PC-9 (cell line): ENCODE measurements at regions not wholly inside any gene's neighbourhood (a gene's known extent, or its start where the extent isn't known, plus 50 kb on each side); places are given as distances from the start of the nearest gene placed in this dataset.

ENCODE experiments used
- BruUV-seq: library from RNA; stranded (reverse); fragments of 400-500 nt; replicated peaks from 2 replicates; lab custom pipeline; 2021; lab: Mats Ljungman, UMichigan
- CTCF ChIA-PET: fragments of 300-600 bp; sonication (Branson Sonifier 250); formaldehyde crosslinking; loops from one replicate; lab custom pipeline; 2022; ENCODE audit warnings: antibody characterized with exemption; lab: Charles Lee
- POLR2A ChIA-PET: fragments of 300-600 bp; sonication (Branson Sonifier 250); formaldehyde crosslinking; loops from one replicate; lab custom pipeline; 2022; ENCODE audit warnings: antibody characterized with exemption; ENCODE audit not compliant: unreplicated experiment; lab: Charles Lee
- DNase-seq, 2 experiments: peaks; one replicate each; pipeline versions ENCODE4 v3.0.0 to v3.0.0-alpha.2; 2015 to 2022; ENCODE audit warnings: mixed read lengths in 1 of 2
- H2AFZ ChIP-seq: fragments of 200-600 bp; sonication (generic); 2 replicates; pipeline ENCODE4 v1.8.1; 2017; ENCODE audit warnings: antibody characterized with exemption
- H3F3A ChIP-seq: fragments of 200-600 bp; sonication (generic); 2 replicates; pipeline ENCODE4 v1.8.1; 2017; ENCODE audit warnings: antibody characterized with exemption, mild to moderate bottlenecking, low read depth; ENCODE audit not compliant: insufficient read depth
- H3K27ac ChIP-seq: fragments of 200-600 bp; sonication (generic); 2 replicates; pipeline ENCODE4 v1.6.1; 2016; ENCODE audit warnings: mixed run types
- H3K27me3 ChIP-seq: fragments of 200-600 bp; sonication (generic); 2 replicates; pipeline ENCODE4 v1.6.1; 2016; ENCODE audit warnings: low read depth, mixed run types; ENCODE audit not compliant: insufficient read depth
- H3K36me3 ChIP-seq: fragments of 200-600 bp; sonication (generic); 2 replicates; pipeline ENCODE4 v1.6.1; 2016; ENCODE audit warnings: low read depth, mixed run types
- H3K4me1 ChIP-seq: fragments of 200-600 bp; sonication (generic); replicated peaks from 2 replicates; pipeline ENCODE4 v1.6.1; 2016; ENCODE audit warnings: mixed run types; ENCODE audit not compliant: insufficient read depth
- H3K4me2 ChIP-seq: fragments of 200-600 bp; sonication (generic); 2 replicates; pipeline ENCODE4 v1.6.1; 2017; ENCODE audit warnings: mixed run types
- H3K4me3 ChIP-seq: fragments of 200-600 bp; sonication (generic); 2 replicates; pipeline ENCODE4 v1.6.1; 2016; ENCODE audit warnings: mixed run types
- H3K79me2 ChIP-seq: fragments of 200-600 bp; sonication (generic); 2 replicates; pipeline ENCODE4 v1.6.1; 2017; ENCODE audit warnings: low read depth, mixed run types
- H3K9me2 ChIP-seq: fragments of 200-600 bp; sonication (generic); 2 replicates; pipeline ENCODE4 v1.8.1; 2017; ENCODE audit warnings: mild to moderate bottlenecking; ENCODE audit not compliant: insufficient read depth
- H3K9me3 ChIP-seq: fragments of 200-600 bp; sonication (generic); 2 replicates; pipeline ENCODE4 v1.8.1; 2016; ENCODE audit warnings: low read depth; ENCODE audit not compliant: insufficient read depth
- H4K20me1 ChIP-seq: fragments of 200-600 bp; sonication (generic); 2 replicates; pipeline ENCODE4 v1.8.1; 2017; ENCODE audit not compliant: insufficient read depth
- EZH2 ChIP-seq: fragments of 200-600 bp; sonication (generic); IDR thresholded peaks from 2 replicates; pipeline ENCODE4 v1.8.0; 2017; ENCODE audit warnings: antibody characterized with exemption, low read depth
- intact Hi-C: fragments of 100-400 bp; cut with micrococcal nuclease; formaldehyde crosslinking; loops from one replicate; pipeline ENCODE4 v1.10.0; 2022; ENCODE audit not compliant: unreplicated experiment
- TF ChIP-seq, protein P1 (sequence below): fragments of 200-600 bp; sonication (generic); conservative IDR thresholded peaks from 2 replicates; pipeline ENCODE4 v1.6.1; 2017; ENCODE audit warnings: mixed run types, antibody characterized with exemption, mild to moderate bottlenecking, moderate library complexity

- Histone ChIP-seq H3K27ac (no peak overlapping the region), H3K79me2 (no peaks in the 10 kb centered on the region), H3K4me1 (no peaks in the 10 kb centered on the region), H4K20me1 (no peaks in the 10 kb centered on the region), H2AFZ (no peak overlapping the region), H3K27me3 (no peaks in the 10 kb centered on the region), H3F3A (no peaks in the 10 kb centered on the region), H3K9me2 (no peaks in the 10 kb centered on the region), H3K9me3 (no peaks in the 10 kb centered on the region), H3K4me2 (no peak overlapping the region), H3K36me3 (no peaks in the 10 kb centered on the region), H3K4me3 (no peak overlapping the region)
- ChIA-PET CTCF (no interaction called here), POLR2A (no interaction called here)
- intact Hi-C loops = no loop called here
- no TSS peak for BruUV-seq
- TF ChIP-seq EZH2 = no peak
- TF ChIP-seq, protein P1, sequence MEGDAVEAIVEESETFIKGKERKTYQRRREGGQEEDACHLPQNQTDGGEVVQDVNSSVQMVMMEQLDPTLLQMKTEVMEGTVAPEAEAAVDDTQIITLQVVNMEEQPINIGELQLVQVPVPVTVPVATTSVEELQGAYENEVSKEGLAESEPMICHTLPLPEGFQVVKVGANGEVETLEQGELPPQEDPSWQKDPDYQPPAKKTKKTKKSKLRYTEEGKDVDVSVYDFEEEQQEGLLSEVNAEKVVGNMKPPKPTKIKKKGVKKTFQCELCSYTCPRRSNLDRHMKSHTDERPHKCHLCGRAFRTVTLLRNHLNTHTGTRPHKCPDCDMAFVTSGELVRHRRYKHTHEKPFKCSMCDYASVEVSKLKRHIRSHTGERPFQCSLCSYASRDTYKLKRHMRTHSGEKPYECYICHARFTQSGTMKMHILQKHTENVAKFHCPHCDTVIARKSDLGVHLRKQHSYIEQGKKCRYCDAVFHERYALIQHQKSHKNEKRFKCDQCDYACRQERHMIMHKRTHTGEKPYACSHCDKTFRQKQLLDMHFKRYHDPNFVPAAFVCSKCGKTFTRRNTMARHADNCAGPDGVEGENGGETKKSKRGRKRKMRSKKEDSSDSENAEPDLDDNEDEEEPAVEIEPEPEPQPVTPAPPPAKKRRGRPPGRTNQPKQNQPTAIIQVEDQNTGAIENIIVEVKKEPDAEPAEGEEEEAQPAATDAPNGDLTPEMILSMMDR = no peak
- DNase-seq = no peak
These were observed 468.6 kb downstream of the CNTN6 start for GRCh38 chr3:1561427-1561826.

DNA sequence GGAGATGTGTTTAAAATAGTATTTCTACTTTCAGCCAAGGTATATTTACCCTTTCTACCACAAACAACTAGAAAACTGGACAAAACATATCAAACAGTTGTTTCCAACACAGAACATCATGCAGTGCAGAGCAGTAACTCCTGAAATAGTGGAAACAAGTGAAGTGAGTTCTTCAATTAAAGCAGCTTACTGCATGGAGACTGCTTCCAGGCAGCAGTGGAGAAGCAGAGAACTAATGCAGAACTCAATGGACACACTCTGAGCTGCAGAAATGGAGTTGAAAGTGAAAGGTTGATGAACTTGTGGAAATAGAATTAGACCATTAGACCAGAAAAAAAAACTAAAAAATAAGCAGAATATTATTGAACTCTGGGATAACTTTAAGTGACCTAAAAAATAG is 478.9 kb downstream of the CNTN6 start:
- no TSS peak for BruUV-seq
- intact Hi-C loops = no loop called here
- no peaks in the 10 kb centered on the region for H3F3A ChIP-seq
- no peaks in the 10 kb centered on the region for H3K4me1 ChIP-seq
- DNase-seq = no peak
- no peak overlapping the region for H3K4me3 ChIP-seq
- H3K79me2 ChIP-seq = no peaks in the 10 kb centered on the region
- no peak overlapping the region for H3K4me2 ChIP-seq
- no peak overlapping the region for H3K27ac ChIP-seq
- POLR2A ChIA-PET = no interaction called here
- no peak overlapping the region for H2AFZ ChIP-seq
- CTCF ChIA-PET = no interaction called here
- no peaks in the 10 kb centered on the region for H3K9me3 ChIP-seq
- no peaks in the 10 kb centered on the region for H3K27me3 ChIP-seq
- H3K36me3 ChIP-seq = no peaks in the 10 kb centered on the region
- TF ChIP-seq EZH2 = no peak
- TF ChIP-seq, protein P1 = no peak
- H4K20me1 ChIP-seq = no peaks in the 10 kb centered on the region
- H3K9me2 ChIP-seq = no peaks in the 10 kb centered on the region

DNA sequence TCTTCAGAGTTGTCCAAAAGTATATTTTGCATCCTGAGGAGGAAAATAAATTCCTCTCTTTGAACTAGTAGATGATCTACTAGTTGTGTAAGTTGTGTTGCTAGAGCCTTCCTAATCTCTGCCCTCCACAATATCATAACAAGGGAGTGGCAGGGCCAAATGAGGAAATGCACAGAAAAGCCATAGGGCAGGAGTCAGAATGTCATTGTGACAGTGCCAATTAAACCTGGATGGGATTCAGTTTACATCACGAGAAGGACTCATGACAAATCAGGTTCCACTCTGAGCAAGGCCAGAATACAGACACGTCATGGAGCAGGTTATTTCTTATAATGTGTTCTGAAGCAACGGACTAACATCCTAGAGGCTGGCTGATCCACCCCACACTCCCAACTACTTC is 483.2 kb downstream of the CNTN6 start:
- H4K20me1 ChIP-seq = no peaks in the 10 kb centered on the region
- H3K4me1 ChIP-seq = no peaks in the 10 kb centered on the region
- no peaks in the 10 kb centered on the region for H3K36me3 ChIP-seq
- no peaks in the 10 kb centered on the region for H3K79me2 ChIP-seq
- CTCF ChIA-PET = no interaction called here
- H3K9me3 ChIP-seq = no peaks in the 10 kb centered on the region
- no peaks in the 10 kb centered on the region for H3K9me2 ChIP-seq
- no peak overlapping the region for H3K4me2 ChIP-seq
- no peak overlapping the region for H3K4me3 ChIP-seq
- no peaks in the 10 kb centered on the region for H3F3A ChIP-seq
- BruUV-seq = no TSS peak
- H3K27me3 ChIP-seq = no peaks in the 10 kb centered on the region
- no peak for DNase-seq
- no peak overlapping the region for H2AFZ ChIP-seq
- intact Hi-C loops = no loop called here
- TF ChIP-seq, protein P1 = no peak
- TF ChIP-seq EZH2 = no peak
- no peak overlapping the region for H3K27ac ChIP-seq
- POLR2A ChIA-PET = no interaction called here
